ENCODE measurements at regions not wholly inside any gene's neighbourhood (a gene's known extent, or its start where the extent isn't known, plus 50 kb on each side); places are given as distances from the start of the nearest gene placed in this dataset.

- no peak for TF ChIP-seq CTCF (conservative IDR thresholded peaks at IDR 0.05; ENCODE audit: low read depth)
- CTCF ChIA-PET: interaction anchor here (0.6 kb wide), 1 partner anchor 436 kb away, joined by 3 read pairs; no protein-coding TSS in a partner anchor
- DNase-seq (ENCODE audit: low spot score): no peak
- H3K27ac ChIP-seq: no peak overlapping the region
- POLR2A ChIA-PET (ENCODE audit: low non-redundant PET): no interaction called here
These were observed 411.9 kb upstream of the SPTLC3 start for GRCh38 chr20:12596863-12597262.

- no peak for DNase-seq (ENCODE audit: low spot score)
- ChIA-PET POLR2A (ENCODE audit: low non-redundant PET) (no interaction called here), CTCF (no interaction called here)
- no peak for TF ChIP-seq CTCF (conservative IDR thresholded peaks at IDR 0.05; ENCODE audit: low read depth)
- no peak overlapping the region for H3K27ac ChIP-seq
These were observed 411.2 kb upstream of the SPTLC3 start for GRCh38 chr20:12597551-12597950.

GRCh38 chr20:12598894-12599293 lies 409.9 kb upstream of the SPTLC3 start:
- no peak overlapping the region for H3K27ac ChIP-seq
- CTCF ChIA-PET: interaction anchor here (0.6 kb wide), 1 partner anchor 337 kb away, joined by 3 read pairs; no protein-coding TSS in a partner anchor
- no peak for DNase-seq (ENCODE audit: low spot score)
- no peak for TF ChIP-seq CTCF (conservative IDR thresholded peaks at IDR 0.05; ENCODE audit: low read depth)
- POLR2A ChIA-PET (ENCODE audit: low non-redundant PET): no interaction called here

- TF ChIP-seq CTCF (conservative IDR thresholded peaks at IDR 0.05; ENCODE audit: low read depth): no peak
- no peak for DNase-seq (ENCODE audit: low spot score)
- POLR2A ChIA-PET (ENCODE audit: low non-redundant PET): no interaction called here
- H3K27ac ChIP-seq: no peak overlapping the region
- CTCF ChIA-PET: no interaction called here
These were observed 409.3 kb upstream of the SPTLC3 start for GRCh38 chr20:12599494-12599893.

GRCh38 chr20:12605751-12606150 lies 403.0 kb upstream of the SPTLC3 start:
- DNase-seq (ENCODE audit: low spot score): no peak
- no peak overlapping the region for H3K27ac ChIP-seq
- TF ChIP-seq CTCF (conservative IDR thresholded peaks at IDR 0.05; ENCODE audit: low read depth): no peak
- ChIA-PET CTCF (no interaction called here), POLR2A (ENCODE audit: low non-redundant PET) (no interaction called here)

- TF ChIP-seq CTCF (conservative IDR thresholded peaks at IDR 0.05; ENCODE audit: low read depth): no peak
- DNase-seq (ENCODE audit: low spot score): no peak
- POLR2A ChIA-PET (ENCODE audit: low non-redundant PET): no interaction called here
These were observed 397.9 kb upstream of the SPTLC3 start for GRCh38 chr20:12610871-12611270.

GRCh38 chr20:12614764-12615163 lies 394.0 kb upstream of the SPTLC3 start:
- POLR2A ChIA-PET (ENCODE audit: low non-redundant PET): no interaction called here
- TF ChIP-seq CTCF (conservative IDR thresholded peaks at IDR 0.05; ENCODE audit: low read depth): no peak
- no peak overlapping the region for H3K27ac ChIP-seq
- no peak for DNase-seq (ENCODE audit: low spot score)
- CTCF ChIA-PET: no interaction called here

More at GRCh38 chr20:12610871-12611270, 397.9 kb upstream of the SPTLC3 start:
- no peak overlapping the region for H3K27ac ChIP-seq
- CTCF ChIA-PET: no interaction called here
